ENCODE measurements at regions not wholly inside any gene's neighbourhood (a gene's known extent, or its start where the extent isn't known, plus 50 kb on each side); places are given as distances from the start of the nearest gene placed in this dataset.

- Histone ChIP-seq H3K4me1 (ENCODE audit: insufficient read depth, low read length, poor library complexity, severe bottlenecking) (no peaks in the 10 kb centered on the region), H3K36me3 (ENCODE audit: insufficient read depth, low read length, poor library complexity, severe bottlenecking) (no peaks in the 10 kb centered on the region), H3K9me3 (ENCODE audit: low read depth, low read length, poor library complexity, severe bottlenecking) (no peaks in the 10 kb centered on the region), H3K27me3 (replicated peaks; ENCODE audit: insufficient read depth, low read depth, low read length, poor library complexity) (peaks cover 3% of the 10 kb centered on the region), H3K4me3 (ENCODE audit: low read depth, low read length, poor library complexity, severe bottlenecking) (no peak overlapping the region), H3K27ac (ENCODE audit: low read depth, low read length, poor library complexity, severe bottlenecking) (no peak overlapping the region)
- ChIA-PET CTCF (interaction anchor here (1.0 kb wide), 1 partner anchor 163 kb away, joined by 4 read pairs; no protein-coding TSS in a partner anchor), POLR2A (ENCODE audit: low non-redundant PET) (no interaction called here)
- BruUV-seq (replicated peaks), result no TSS peak
- intact Hi-C loops (cut with micrococcal nuclease; ENCODE audit: unreplicated experiment), result loop anchor here (5.0 kb wide), 1 partner anchor 161 kb away; no protein-coding TSS in a partner anchor
- TF ChIP-seq CTCF (conservative IDR thresholded peaks at IDR 0.05; ENCODE audit: low read depth, low read length) (no peak), EZH2 (IDR thresholded peaks at IDR 0.05; ENCODE audit: borderline replicate concordance, low read depth, low read length, poor library complexity, severe bottlenecking) (no peak)
- no peak for DNase-seq (ENCODE audit: low spot score)
Measured at GRCh38 chr14:95611293-95611880, 74.8 kb upstream of the TCL1B start.

GRCh38 chr14:95614349-95614748 lies 71.9 kb upstream of the TCL1B start:
- intact Hi-C loops (cut with micrococcal nuclease; ENCODE audit: unreplicated experiment), result loop anchor here (5.0 kb wide), 1 partner anchor 158 kb away; no protein-coding TSS in a partner anchor
- no peak overlapping the region for H3K27ac ChIP-seq (ENCODE audit: low read depth, low read length, poor library complexity, severe bottlenecking)
- POLR2A ChIA-PET (ENCODE audit: low non-redundant PET), result no interaction called here
- H3K4me3 ChIP-seq (ENCODE audit: low read depth, low read length, poor library complexity, severe bottlenecking), result no peak overlapping the region
- no peaks in the 10 kb centered on the region for H3K36me3 ChIP-seq (ENCODE audit: insufficient read depth, low read length, poor library complexity, severe bottlenecking)
- no peak for DNase-seq (ENCODE audit: low spot score)
- H3K4me1 ChIP-seq (ENCODE audit: insufficient read depth, low read length, poor library complexity, severe bottlenecking), result peaks cover 4% of the 10 kb centered on the region
- H3K27me3 ChIP-seq (replicated peaks; ENCODE audit: insufficient read depth, low read depth, low read length, poor library complexity), result no peaks in the 10 kb centered on the region
- H3K9me3 ChIP-seq (ENCODE audit: low read depth, low read length, poor library complexity, severe bottlenecking), result no peaks in the 10 kb centered on the region
- CTCF ChIA-PET, result no interaction called here
- TF ChIP-seq CTCF (conservative IDR thresholded peaks at IDR 0.05; ENCODE audit: low read depth, low read length) (no peak), EZH2 (IDR thresholded peaks at IDR 0.05; ENCODE audit: borderline replicate concordance, low read depth, low read length, poor library complexity, severe bottlenecking) (no peak)
- no TSS peak for BruUV-seq (replicated peaks)

GRCh38 chr14:95616745-95617144 lies 69.5 kb upstream of the TCL1B start:
- intact Hi-C loops (cut with micrococcal nuclease; ENCODE audit: unreplicated experiment), result no loop called here
- Histone ChIP-seq H3K36me3 (ENCODE audit: insufficient read depth, low read length, poor library complexity, severe bottlenecking) (no peaks in the 10 kb centered on the region), H3K4me3 (ENCODE audit: low read depth, low read length, poor library complexity, severe bottlenecking) (no peak overlapping the region), H3K27ac (ENCODE audit: low read depth, low read length, poor library complexity, severe bottlenecking) (no peak overlapping the region), H3K9me3 (ENCODE audit: low read depth, low read length, poor library complexity, severe bottlenecking) (no peaks in the 10 kb centered on the region), H3K27me3 (replicated peaks; ENCODE audit: insufficient read depth, low read depth, low read length, poor library complexity) (no peaks in the 10 kb centered on the region), H3K4me1 (ENCODE audit: insufficient read depth, low read length, poor library complexity, severe bottlenecking) (peaks cover 4% of the 10 kb centered on the region)
- no peak for DNase-seq (ENCODE audit: low spot score)
- CTCF ChIA-PET, result no interaction called here
- POLR2A ChIA-PET (ENCODE audit: low non-redundant PET), result no interaction called here
- no TSS peak for BruUV-seq (replicated peaks)
- TF ChIP-seq CTCF (conservative IDR thresholded peaks at IDR 0.05; ENCODE audit: low read depth, low read length), result no peak
- no peak for TF ChIP-seq EZH2 (IDR thresholded peaks at IDR 0.05; ENCODE audit: borderline replicate concordance, low read depth, low read length, poor library complexity, severe bottlenecking)

Data from A673 (cell line).